ENCODE measurements at regions not wholly inside any gene's neighbourhood (a gene's known extent, or its start where the extent isn't known, plus 50 kb on each side); places are given as distances from the start of the nearest gene placed in this dataset.
"Not testable (repeated sequence)": the region's sequence is repeated elsewhere in the genome, so short reads cannot be mapped to it uniquely, and the experiment has no call there.

GRCh38 chr18:14203424-14203823, 71.2 kb upstream of the ZNF519 start:
- H3K27me3 ChIP-seq (ENCODE audit: control insufficient read depth in 2 of 2, insufficient read depth in 2 of 2, low read length in 2 of 2); H3K36me3 ChIP-seq (ENCODE audit: control insufficient read depth, insufficient read depth, low read length); CTCF ChIA-PET (ENCODE audit: low intra/inter-chr PET ratio); H3K4me1 ChIP-seq (replicated peaks in 1 of 2; ENCODE audit: control insufficient read depth in 2 of 2, insufficient read depth in 2 of 2, low read length in 2 of 2); H3K79me2 ChIP-seq (ENCODE audit: control insufficient read depth, insufficient read depth, low read length); H3K9me3 ChIP-seq (replicated peaks; ENCODE audit: control insufficient read depth, insufficient read depth, low read depth, low read length); BruUV-seq (replicated peaks); H3K4me2 ChIP-seq (ENCODE audit: insufficient read depth, low read length); POLR2A ChIA-PET; FAIRE-seq; H3K9ac ChIP-seq (ENCODE audit: insufficient read depth in 1 of 2, low read depth in 2 of 2, low read length in 2 of 2); H3K9me1 ChIP-seq (ENCODE audit: control insufficient read depth, insufficient read depth, low read length); H3K4me3 ChIP-seq; ATAC-seq; in situ Hi-C loops (cut with MboI); DNase-seq (ENCODE audit: extremely low read depth in 1 of 4, low spot score in 3 of 4); intact Hi-C loops (cut with micrococcal nuclease); H2AFZ ChIP-seq (ENCODE audit: low read depth, low read length); H4K20me1 ChIP-seq (replicated peaks; ENCODE audit: control insufficient read depth, insufficient read depth, low read length); H3K27ac ChIP-seq (ENCODE audit: extremely low read depth, low read depth, low read length): not testable (repeated sequence)
- WGBS (ENCODE audit: insufficient coverage, low coverage, missing lambda C conversion rate): 0% methylated on average over 2 of the region's 2 CpGs

- H3K79me2 ChIP-seq (ENCODE audit: control insufficient read depth, insufficient read depth, low read length); ATAC-seq; CTCF ChIA-PET (ENCODE audit: low intra/inter-chr PET ratio); H4K20me1 ChIP-seq (replicated peaks; ENCODE audit: control insufficient read depth, insufficient read depth, low read length); H3K9ac ChIP-seq (ENCODE audit: insufficient read depth in 1 of 2, low read depth in 2 of 2, low read length in 2 of 2); in situ Hi-C loops (cut with MboI); intact Hi-C loops (cut with micrococcal nuclease); H3K4me3 ChIP-seq; BruUV-seq (replicated peaks); H3K27ac ChIP-seq (ENCODE audit: extremely low read depth, low read depth, low read length); H3K27me3 ChIP-seq (ENCODE audit: control insufficient read depth in 2 of 2, insufficient read depth in 2 of 2, low read length in 2 of 2); H3K4me2 ChIP-seq (ENCODE audit: insufficient read depth, low read length); H2AFZ ChIP-seq (ENCODE audit: low read depth, low read length); H3K9me1 ChIP-seq (ENCODE audit: control insufficient read depth, insufficient read depth, low read length); DNase-seq (ENCODE audit: extremely low read depth in 1 of 4, low spot score in 3 of 4); POLR2A ChIA-PET; FAIRE-seq; H3K36me3 ChIP-seq (ENCODE audit: control insufficient read depth, insufficient read depth, low read length); H3K9me3 ChIP-seq (replicated peaks; ENCODE audit: control insufficient read depth, insufficient read depth, low read depth, low read length); H3K4me1 ChIP-seq (replicated peaks in 1 of 2; ENCODE audit: control insufficient read depth in 2 of 2, insufficient read depth in 2 of 2, low read length in 2 of 2): not testable (repeated sequence)
- WGBS (ENCODE audit: insufficient coverage, low coverage, missing lambda C conversion rate): 2% methylated on average over 3 of the region's 3 CpGs
Observed at GRCh38 chr18:14190776-14191442, 58.7 kb upstream of the ZNF519 start.

Measured in K562 (cell line).